Ovary (tissue), 3 donors: ENCODE measurements at regions not wholly inside any gene's neighbourhood (a gene's known extent, or its start where the extent isn't known, plus 50 kb on each side); places are given as distances from the start of the nearest gene placed in this dataset.

Experiments
- CTCF ChIP-seq, 3 donors: fragments of 450-650 bp in 2 of 3; fragments of 200-600 bp in 1 of 3; IDR thresholded peaks; one replicate each; pipeline versions ENCODE4 v1.5.1 to v1.8.0; 2016 to 2022; ENCODE audit warnings: antibody characterized with exemption in 3 of 3, mild to moderate bottlenecking in 1 of 3
- EP300 ChIP-seq: sonication (generic); formaldehyde crosslinking; IDR thresholded peaks from one replicate; pipeline ENCODE4 v1.6.1; 2017; ENCODE audit warnings: antibody characterized with exemption
- POLR2A ChIP-seq: fragments of 450-650 bp; IDR thresholded peaks from one replicate; pipeline ENCODE4 v1.6.1; 2017; ENCODE audit warnings: antibody characterized with exemption, mild to moderate bottlenecking, moderate library complexity
- donor health status: DM: no; HTN: no; CAD: no.

- TF ChIP-seq EP300 (no peak), CTCF (IDR thresholded peaks at IDR 0.05) (no peak), POLR2A (no peak)
These were observed 62.8 kb upstream of the OSBPL8 start for GRCh38 chr12:76622351-76622750.
